Endothelial cell (in vitro differentiated cells): ENCODE measurements at regions not wholly inside any gene's neighbourhood (a gene's known extent, or its start where the extent isn't known, plus 50 kb on each side); places are given as distances from the start of the nearest gene placed in this dataset.

ENCODE experiments used
- DNase-seq: peaks from one replicate; pipeline ENCODE4 v3.0.0; 2021; ENCODE audit warnings: low spot score
- H3K27ac Mint-ChIP-seq: one replicate; pipeline ENCODE4 v1.8.0; 2021; ENCODE audit warnings: mixed read lengths, inconsistent platforms; ENCODE audit not compliant: unreplicated experiment
- H3K27me3 Mint-ChIP-seq: one replicate; pipeline ENCODE4 v1.8.0; 2021; ENCODE audit warnings: mild to moderate bottlenecking, moderate library complexity, mixed read lengths, inconsistent platforms; ENCODE audit not compliant: unreplicated experiment
- H3K36me3 Mint-ChIP-seq: one replicate; pipeline ENCODE4 v1.8.0; 2021; ENCODE audit warnings: mild to moderate bottlenecking, low read depth, mixed read lengths, inconsistent platforms; ENCODE audit not compliant: unreplicated experiment
- H3K4me1 Mint-ChIP-seq: one replicate; pipeline ENCODE4 v1.8.0; 2021; ENCODE audit warnings: mild to moderate bottlenecking, mixed read lengths, inconsistent platforms; ENCODE audit not compliant: unreplicated experiment
- H3K4me3 Mint-ChIP-seq: one replicate; pipeline ENCODE4 v1.8.0; 2021; ENCODE audit warnings: mild to moderate bottlenecking, mixed read lengths, inconsistent platforms; ENCODE audit not compliant: unreplicated experiment
- H3K9me3 Mint-ChIP-seq: one replicate; pipeline ENCODE4 v1.8.0; 2021; ENCODE audit warnings: mixed read lengths, inconsistent platforms; ENCODE audit not compliant: unreplicated experiment
- TF ChIP-seq, protein P1 (sequence below): fragments of 200-600 bp; sonication (generic); IDR thresholded peaks from one replicate; pipeline ENCODE4 v1.5.0; 2021; ENCODE audit warnings: antibody characterized with exemption; ENCODE audit not compliant: unreplicated experiment

DNA sequence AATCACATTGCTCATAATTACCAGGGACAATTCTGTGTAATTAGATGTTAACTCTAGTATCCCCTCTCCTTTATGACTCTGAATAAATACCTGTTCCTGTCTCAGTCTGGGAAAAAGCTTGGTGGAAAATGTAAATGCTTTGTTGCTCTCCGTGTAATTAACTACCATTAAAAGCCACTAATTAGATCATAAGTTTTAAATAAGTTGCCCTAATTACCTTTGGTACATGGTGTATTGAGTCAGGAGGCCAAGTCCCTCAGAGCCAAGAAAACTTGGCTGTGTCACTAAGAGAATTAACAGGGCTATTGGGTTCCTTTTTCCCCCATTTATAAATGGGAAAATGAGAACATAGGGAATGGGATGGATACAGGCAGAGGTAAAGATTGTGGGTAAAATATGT, 617.6 kb downstream of the TLR4 start:
- Mint-ChIP-seq H3K4me1 (no peaks in the 10 kb centered on the region), H3K9me3 (no peaks in the 10 kb centered on the region), H3K27ac (no peak overlapping the region), H3K27me3 (no peaks in the 10 kb centered on the region), H3K4me3 (no peak overlapping the region), H3K36me3 (no peaks in the 10 kb centered on the region)
- no peak for DNase-seq
- TF ChIP-seq, protein P1, sequence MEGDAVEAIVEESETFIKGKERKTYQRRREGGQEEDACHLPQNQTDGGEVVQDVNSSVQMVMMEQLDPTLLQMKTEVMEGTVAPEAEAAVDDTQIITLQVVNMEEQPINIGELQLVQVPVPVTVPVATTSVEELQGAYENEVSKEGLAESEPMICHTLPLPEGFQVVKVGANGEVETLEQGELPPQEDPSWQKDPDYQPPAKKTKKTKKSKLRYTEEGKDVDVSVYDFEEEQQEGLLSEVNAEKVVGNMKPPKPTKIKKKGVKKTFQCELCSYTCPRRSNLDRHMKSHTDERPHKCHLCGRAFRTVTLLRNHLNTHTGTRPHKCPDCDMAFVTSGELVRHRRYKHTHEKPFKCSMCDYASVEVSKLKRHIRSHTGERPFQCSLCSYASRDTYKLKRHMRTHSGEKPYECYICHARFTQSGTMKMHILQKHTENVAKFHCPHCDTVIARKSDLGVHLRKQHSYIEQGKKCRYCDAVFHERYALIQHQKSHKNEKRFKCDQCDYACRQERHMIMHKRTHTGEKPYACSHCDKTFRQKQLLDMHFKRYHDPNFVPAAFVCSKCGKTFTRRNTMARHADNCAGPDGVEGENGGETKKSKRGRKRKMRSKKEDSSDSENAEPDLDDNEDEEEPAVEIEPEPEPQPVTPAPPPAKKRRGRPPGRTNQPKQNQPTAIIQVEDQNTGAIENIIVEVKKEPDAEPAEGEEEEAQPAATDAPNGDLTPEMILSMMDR, result no peak

DNA sequence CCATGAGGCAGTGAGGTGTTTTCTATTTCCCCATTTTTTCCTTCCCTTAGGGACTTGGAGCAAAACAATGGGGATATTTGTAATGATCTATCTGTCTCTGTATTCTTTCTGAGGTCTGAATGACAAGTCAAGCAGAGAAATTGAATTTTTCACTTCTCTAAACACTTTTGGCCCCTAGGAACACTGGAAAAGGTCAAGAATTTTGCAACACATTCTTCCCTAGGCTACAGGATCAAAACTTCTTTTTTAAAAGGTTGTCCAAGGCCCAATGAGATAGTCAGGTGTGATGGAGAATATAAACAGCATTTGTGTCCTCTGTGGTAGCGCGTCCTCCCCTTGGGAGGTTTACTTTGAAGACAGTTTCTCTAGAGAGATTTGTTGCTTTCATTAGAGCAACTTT, 620.5 kb downstream of the TLR4 start:
- Mint-ChIP-seq H3K27ac (no peak overlapping the region), H3K36me3 (no peaks in the 10 kb centered on the region), H3K4me3 (no peak overlapping the region), H3K27me3 (no peaks in the 10 kb centered on the region), H3K9me3 (no peaks in the 10 kb centered on the region), H3K4me1 (no peaks in the 10 kb centered on the region)
- DNase-seq, result no peak
- TF ChIP-seq, protein P1, result no peak

DNA sequence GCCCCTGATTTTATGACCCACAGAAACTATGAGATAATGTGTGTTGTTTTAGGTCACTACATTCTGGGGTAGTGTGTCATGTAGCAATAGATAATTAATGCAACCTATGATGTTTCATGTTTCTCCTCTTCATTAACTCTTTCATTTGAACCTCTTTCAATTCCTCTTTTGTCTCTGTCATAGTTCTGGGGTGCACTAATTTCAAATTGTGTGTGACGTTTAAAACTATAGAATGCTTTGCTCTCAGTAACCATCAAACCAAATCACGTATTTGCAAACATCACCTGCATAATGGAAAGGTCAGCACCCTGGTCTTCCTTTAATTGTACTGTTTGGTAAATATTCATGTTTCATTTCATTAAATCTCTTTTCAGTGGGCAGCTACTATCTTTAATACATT, 621.6 kb downstream of the TLR4 start:
- Mint-ChIP-seq H3K4me3 (no peak overlapping the region), H3K27ac (no peak overlapping the region), H3K4me1 (no peaks in the 10 kb centered on the region), H3K27me3 (no peaks in the 10 kb centered on the region), H3K36me3 (no peaks in the 10 kb centered on the region), H3K9me3 (no peaks in the 10 kb centered on the region)
- TF ChIP-seq, protein P1, result no peak
- no peak for DNase-seq

DNA sequence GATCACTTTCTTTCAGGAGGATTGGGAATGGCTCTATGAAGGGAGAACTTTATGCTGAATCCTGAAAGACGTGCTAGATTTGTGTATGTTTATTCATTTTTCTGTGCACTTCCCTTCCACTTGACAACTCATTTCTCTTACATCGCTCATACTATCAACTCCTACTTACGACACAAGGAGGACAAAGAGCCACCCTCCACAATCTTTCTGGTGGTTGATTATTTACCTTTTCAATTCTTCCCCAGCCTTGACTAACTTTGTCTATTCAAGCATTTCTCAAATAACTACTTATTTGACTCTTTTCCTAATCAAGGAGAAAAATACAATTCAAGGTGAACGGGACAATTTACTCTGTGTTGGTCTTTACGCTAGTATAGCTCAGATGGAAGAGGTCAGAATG, 622.1 kb downstream of the TLR4 start:
- Mint-ChIP-seq H3K36me3 (no peaks in the 10 kb centered on the region), H3K4me3 (no peak overlapping the region), H3K27me3 (no peaks in the 10 kb centered on the region), H3K27ac (no peak overlapping the region), H3K4me1 (no peaks in the 10 kb centered on the region), H3K9me3 (no peaks in the 10 kb centered on the region)
- TF ChIP-seq, protein P1, result no peak
- no peak for DNase-seq

DNA sequence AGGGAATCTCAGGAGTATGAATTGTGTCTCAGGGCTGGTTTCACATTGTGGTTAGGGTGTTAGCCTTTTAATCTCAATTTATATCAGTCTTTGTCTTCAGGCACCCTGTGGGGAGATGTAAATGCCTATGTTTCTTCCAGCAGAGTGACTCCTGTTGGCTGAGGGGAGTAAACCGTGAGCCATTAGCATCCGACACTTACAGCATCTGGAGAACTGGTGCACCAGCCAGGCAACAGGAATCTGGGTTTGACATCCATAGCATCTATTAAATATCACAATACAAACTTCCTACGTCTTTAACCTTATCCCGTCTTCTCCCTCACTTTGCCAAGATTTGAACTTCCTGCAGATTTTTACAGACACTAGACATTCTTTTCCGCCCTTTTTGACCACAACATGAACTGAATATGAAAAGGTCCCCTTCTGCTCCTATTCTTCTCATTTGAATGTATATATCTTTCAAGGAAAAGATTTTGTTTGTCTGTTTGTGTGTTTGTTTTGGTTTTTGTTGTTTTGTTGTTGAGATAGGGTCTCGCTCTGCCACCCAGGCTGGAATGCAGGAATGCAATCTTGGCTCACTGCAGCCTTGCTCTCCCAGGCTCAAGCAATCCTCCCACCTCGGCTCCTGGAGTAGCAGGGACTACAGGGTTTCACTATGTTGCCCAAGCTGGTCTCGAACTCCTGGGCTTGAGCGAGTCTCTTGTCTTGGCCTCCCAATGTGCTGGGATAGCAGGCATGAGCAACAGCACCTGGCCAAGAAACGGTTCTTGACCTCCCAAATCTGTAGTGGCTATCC, 626.2 kb downstream of the TLR4 start:
- Mint-ChIP-seq H3K9me3 (no peaks in the 10 kb centered on the region), H3K4me1 (no peaks in the 10 kb centered on the region), H3K36me3 (no peaks in the 10 kb centered on the region), H3K27me3 (no peaks in the 10 kb centered on the region), H3K27ac (no peak overlapping the region), H3K4me3 (no peak overlapping the region)
- TF ChIP-seq, protein P1, result no peak
- DNase-seq, result no peak
